Loucy (cell line): ENCODE measurements at regions not wholly inside any gene's neighbourhood (a gene's known extent, or its start where the extent isn't known, plus 50 kb on each side); places are given as distances from the start of the nearest gene placed in this dataset.

Source experiments
- EZH2phosphoT487 ChIP-seq: fragments of 200-600 bp; IDR thresholded peaks from 2 replicates; pipeline ENCODE4 v1.6.1; 2018; ENCODE audit warnings: antibody characterized with exemption, mild to moderate bottlenecking, moderate library complexity, borderline replicate concordance
- TF ChIP-seq, protein P1 (sequence below): fragments of 200-600 bp; sonication (generic); conservative IDR thresholded peaks from 2 replicates; pipeline ENCODE4 v1.5.1; 2014; ENCODE audit warnings: mild to moderate bottlenecking, antibody characterized with exemption, low read length

DNA sequence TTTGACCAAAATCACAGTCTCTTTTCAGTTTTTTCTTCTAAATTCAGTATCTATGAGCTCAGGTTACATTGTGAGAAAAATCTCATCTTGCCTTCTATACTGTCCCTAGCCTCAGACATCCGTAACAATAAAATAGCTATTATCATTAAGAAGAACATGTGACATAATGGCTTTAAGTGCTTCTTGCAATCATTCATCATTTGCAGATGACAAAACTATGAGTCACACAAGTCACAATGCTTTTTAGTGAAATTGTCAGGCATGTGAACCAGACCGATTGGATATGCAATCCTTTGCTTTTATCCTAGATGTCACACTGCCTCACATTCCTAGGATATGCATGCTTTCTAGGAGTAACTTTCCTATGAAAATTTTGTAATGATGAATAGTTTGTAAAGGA lies 313.1 kb downstream of the SLC6A15 start:
- TF ChIP-seq, protein P1, sequence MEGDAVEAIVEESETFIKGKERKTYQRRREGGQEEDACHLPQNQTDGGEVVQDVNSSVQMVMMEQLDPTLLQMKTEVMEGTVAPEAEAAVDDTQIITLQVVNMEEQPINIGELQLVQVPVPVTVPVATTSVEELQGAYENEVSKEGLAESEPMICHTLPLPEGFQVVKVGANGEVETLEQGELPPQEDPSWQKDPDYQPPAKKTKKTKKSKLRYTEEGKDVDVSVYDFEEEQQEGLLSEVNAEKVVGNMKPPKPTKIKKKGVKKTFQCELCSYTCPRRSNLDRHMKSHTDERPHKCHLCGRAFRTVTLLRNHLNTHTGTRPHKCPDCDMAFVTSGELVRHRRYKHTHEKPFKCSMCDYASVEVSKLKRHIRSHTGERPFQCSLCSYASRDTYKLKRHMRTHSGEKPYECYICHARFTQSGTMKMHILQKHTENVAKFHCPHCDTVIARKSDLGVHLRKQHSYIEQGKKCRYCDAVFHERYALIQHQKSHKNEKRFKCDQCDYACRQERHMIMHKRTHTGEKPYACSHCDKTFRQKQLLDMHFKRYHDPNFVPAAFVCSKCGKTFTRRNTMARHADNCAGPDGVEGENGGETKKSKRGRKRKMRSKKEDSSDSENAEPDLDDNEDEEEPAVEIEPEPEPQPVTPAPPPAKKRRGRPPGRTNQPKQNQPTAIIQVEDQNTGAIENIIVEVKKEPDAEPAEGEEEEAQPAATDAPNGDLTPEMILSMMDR: no peak
- no peak for TF ChIP-seq EZH2phosphoT487
